22Rv1 (cell line): ENCODE measurements at regions not wholly inside any gene's neighbourhood (a gene's known extent, or its start where the extent isn't known, plus 50 kb on each side); places are given as distances from the start of the nearest gene placed in this dataset.

Experiments used
- ZFX ChIP-seq: fragments of 450-650 bp; IDR thresholded peaks from 2 replicates; pipeline ENCODE4 v1.6.1; 2017; ENCODE audit warnings: antibody characterized with exemption, borderline replicate concordance
- TF ChIP-seq, protein P1 (sequence below): fragments of 450-650 bp; IDR thresholded peaks from 2 replicates; pipeline ENCODE4 v1.5.1; 2017; ENCODE audit warnings: mild to moderate bottlenecking

- TF ChIP-seq, protein P1, sequence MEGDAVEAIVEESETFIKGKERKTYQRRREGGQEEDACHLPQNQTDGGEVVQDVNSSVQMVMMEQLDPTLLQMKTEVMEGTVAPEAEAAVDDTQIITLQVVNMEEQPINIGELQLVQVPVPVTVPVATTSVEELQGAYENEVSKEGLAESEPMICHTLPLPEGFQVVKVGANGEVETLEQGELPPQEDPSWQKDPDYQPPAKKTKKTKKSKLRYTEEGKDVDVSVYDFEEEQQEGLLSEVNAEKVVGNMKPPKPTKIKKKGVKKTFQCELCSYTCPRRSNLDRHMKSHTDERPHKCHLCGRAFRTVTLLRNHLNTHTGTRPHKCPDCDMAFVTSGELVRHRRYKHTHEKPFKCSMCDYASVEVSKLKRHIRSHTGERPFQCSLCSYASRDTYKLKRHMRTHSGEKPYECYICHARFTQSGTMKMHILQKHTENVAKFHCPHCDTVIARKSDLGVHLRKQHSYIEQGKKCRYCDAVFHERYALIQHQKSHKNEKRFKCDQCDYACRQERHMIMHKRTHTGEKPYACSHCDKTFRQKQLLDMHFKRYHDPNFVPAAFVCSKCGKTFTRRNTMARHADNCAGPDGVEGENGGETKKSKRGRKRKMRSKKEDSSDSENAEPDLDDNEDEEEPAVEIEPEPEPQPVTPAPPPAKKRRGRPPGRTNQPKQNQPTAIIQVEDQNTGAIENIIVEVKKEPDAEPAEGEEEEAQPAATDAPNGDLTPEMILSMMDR = no peak
- no peak for TF ChIP-seq ZFX
Observed at GRCh38 chr20:6502219-6502618, 265.3 kb upstream of the BMP2 start.
